ENCODE measurements at regions not wholly inside any gene's neighbourhood (a gene's known extent, or its start where the extent isn't known, plus 50 kb on each side); places are given as distances from the start of the nearest gene placed in this dataset.
A peak's percentile ranks its signal among the peaks of the same experiment; 100 is the strongest.

DNA sequence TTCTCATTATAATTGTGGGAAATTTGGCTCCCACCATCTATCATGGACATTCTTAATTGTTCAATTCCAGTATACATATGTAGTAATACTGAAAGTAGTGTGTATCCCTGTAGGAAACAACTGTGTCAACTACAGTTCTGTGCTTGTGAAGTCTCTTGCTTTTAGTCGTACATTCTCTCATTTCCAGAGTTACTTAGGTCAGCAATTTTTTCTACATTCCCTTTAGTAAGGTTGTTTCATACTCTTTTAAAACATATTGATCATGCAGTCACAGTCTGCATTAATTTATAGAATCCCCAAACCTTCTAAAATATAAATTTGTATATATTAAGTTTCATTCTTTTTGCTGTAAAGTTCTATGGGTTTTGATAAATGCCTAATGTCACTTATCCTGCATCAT is 289.2 kb upstream of the PCDH10 start:
- Histone ChIP-seq H3K9ac (ENCODE audit: low read length) (no peak overlapping the region), H3K4me3 (ENCODE audit: low read depth, low read length, poor library complexity, severe bottlenecking) (no peak overlapping the region), H3F3A (ENCODE audit: insufficient read depth, low read length) (no peaks in the 10 kb centered on the region), H3K9me3 (ENCODE audit: low read length) (no peaks in the 10 kb centered on the region), H4K20me1 (ENCODE audit: insufficient read depth, low read length) (no peaks in the 10 kb centered on the region), H3K36me3 (ENCODE audit: insufficient read depth, low read length) (no peaks in the 10 kb centered on the region), H3K4me2 (ENCODE audit: low read length) (no peak overlapping the region), H2AFZ (ENCODE audit: low read length) (0 out of 2 replicates have a peak overlapping the region, but pooled peaks have one; percentile 37), H3K27ac (ENCODE audit: low read depth, low read length, poor library complexity, severe bottlenecking) (no peak overlapping the region), H3K9me2 (ENCODE audit: low read depth, low read length) (no peaks in the 10 kb centered on the region; the same call in 1 of the 2 replicates), H3K4me1 (ENCODE audit: insufficient read depth, low read length, severe bottlenecking) (peaks cover 3% of the 10 kb centered on the region), H3K27me3 (ENCODE audit: insufficient read depth, low read length) (no peaks in the 10 kb centered on the region), H3K79me2 (ENCODE audit: insufficient read depth, low read length) (no peaks in the 10 kb centered on the region)
- TF ChIP-seq EZH2 (IDR thresholded peaks at IDR 0.05; ENCODE audit: borderline replicate concordance, low read length) = no peak
- TF ChIP-seq, protein P1, sequence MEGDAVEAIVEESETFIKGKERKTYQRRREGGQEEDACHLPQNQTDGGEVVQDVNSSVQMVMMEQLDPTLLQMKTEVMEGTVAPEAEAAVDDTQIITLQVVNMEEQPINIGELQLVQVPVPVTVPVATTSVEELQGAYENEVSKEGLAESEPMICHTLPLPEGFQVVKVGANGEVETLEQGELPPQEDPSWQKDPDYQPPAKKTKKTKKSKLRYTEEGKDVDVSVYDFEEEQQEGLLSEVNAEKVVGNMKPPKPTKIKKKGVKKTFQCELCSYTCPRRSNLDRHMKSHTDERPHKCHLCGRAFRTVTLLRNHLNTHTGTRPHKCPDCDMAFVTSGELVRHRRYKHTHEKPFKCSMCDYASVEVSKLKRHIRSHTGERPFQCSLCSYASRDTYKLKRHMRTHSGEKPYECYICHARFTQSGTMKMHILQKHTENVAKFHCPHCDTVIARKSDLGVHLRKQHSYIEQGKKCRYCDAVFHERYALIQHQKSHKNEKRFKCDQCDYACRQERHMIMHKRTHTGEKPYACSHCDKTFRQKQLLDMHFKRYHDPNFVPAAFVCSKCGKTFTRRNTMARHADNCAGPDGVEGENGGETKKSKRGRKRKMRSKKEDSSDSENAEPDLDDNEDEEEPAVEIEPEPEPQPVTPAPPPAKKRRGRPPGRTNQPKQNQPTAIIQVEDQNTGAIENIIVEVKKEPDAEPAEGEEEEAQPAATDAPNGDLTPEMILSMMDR (IDR thresholded peaks at IDR 0.05; ENCODE audit: low read length) = no peak

DNA sequence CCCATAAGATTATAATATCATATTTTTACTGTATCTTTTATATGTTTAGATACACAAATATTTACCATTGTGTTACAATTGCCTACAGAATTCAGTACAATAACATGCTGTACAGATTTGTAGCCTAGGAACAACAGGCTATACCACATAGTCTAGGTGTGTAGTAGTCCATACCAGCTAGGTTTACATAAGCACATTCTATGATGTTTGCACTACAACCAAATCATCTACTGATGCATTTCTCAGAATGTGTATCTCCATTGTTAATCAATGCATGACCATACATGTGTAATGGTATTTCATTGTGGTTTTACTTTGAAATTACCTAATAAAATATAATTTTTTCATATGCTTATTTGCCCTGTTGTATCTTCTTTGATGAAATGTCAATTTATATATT is 288.1 kb upstream of the PCDH10 start:
- TF ChIP-seq, protein P1 (IDR thresholded peaks at IDR 0.05; ENCODE audit: low read length) = no peak
- no peak for TF ChIP-seq EZH2 (IDR thresholded peaks at IDR 0.05; ENCODE audit: borderline replicate concordance, low read length)
- Histone ChIP-seq H3K9me2 (ENCODE audit: low read depth, low read length) (no peaks in the 10 kb centered on the region; the same call in 1 of the 2 replicates), H3K9me3 (ENCODE audit: low read length) (no peaks in the 10 kb centered on the region), H3K9ac (ENCODE audit: low read length) (no peak overlapping the region), H3K79me2 (ENCODE audit: insufficient read depth, low read length) (no peaks in the 10 kb centered on the region), H3F3A (ENCODE audit: insufficient read depth, low read length) (no peaks in the 10 kb centered on the region), H4K20me1 (ENCODE audit: insufficient read depth, low read length) (no peaks in the 10 kb centered on the region), H3K4me1 (ENCODE audit: insufficient read depth, low read length, severe bottlenecking) (peaks cover 3% of the 10 kb centered on the region), H3K27me3 (ENCODE audit: insufficient read depth, low read length) (no peaks in the 10 kb centered on the region), H3K4me3 (ENCODE audit: low read depth, low read length, poor library complexity, severe bottlenecking) (no peak overlapping the region), H3K36me3 (ENCODE audit: insufficient read depth, low read length) (no peaks in the 10 kb centered on the region), H3K27ac (ENCODE audit: low read depth, low read length, poor library complexity, severe bottlenecking) (no peak overlapping the region), H3K4me2 (ENCODE audit: low read length) (no peak overlapping the region), H2AFZ (ENCODE audit: low read length) (no peak overlapping the region)

DNA sequence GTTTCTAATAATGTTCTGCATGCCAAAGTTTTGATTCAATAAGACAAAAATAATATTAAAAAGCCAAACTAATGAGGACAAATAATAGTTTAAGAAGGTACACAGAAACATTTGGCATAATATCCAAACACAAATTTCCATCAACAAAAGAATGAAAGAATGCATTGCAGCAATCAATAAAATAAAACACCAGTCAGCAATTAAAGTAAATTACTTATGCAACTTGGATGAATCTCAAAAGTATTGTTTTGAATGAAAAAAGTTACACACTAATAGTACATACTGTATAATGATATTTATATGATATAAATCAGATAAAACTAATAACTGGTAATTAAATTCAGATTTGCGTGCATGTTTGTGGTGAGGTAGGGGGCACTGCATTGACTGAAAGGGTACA is 285.5 kb upstream of the PCDH10 start:
- Histone ChIP-seq H3K4me3 (ENCODE audit: low read depth, low read length, poor library complexity, severe bottlenecking) (no peak overlapping the region), H3K27me3 (ENCODE audit: insufficient read depth, low read length) (no peaks in the 10 kb centered on the region), H3K4me2 (ENCODE audit: low read length) (no peak overlapping the region), H3K9ac (ENCODE audit: low read length) (no peak overlapping the region), H3K27ac (ENCODE audit: low read depth, low read length, poor library complexity, severe bottlenecking) (no peak overlapping the region), H2AFZ (ENCODE audit: low read length) (no peak overlapping the region; the same call in 1 of the 2 replicates), H3K36me3 (ENCODE audit: insufficient read depth, low read length) (no peaks in the 10 kb centered on the region), H3K9me2 (ENCODE audit: low read depth, low read length) (no peaks in the 10 kb centered on the region; the same call in 1 of the 2 replicates), H3K79me2 (ENCODE audit: insufficient read depth, low read length) (no peaks in the 10 kb centered on the region), H3K9me3 (ENCODE audit: low read length) (no peaks in the 10 kb centered on the region), H4K20me1 (ENCODE audit: insufficient read depth, low read length) (no peaks in the 10 kb centered on the region), H3F3A (ENCODE audit: insufficient read depth, low read length) (no peaks in the 10 kb centered on the region), H3K4me1 (ENCODE audit: insufficient read depth, low read length, severe bottlenecking) (peaks cover 3% of the 10 kb centered on the region)
- TF ChIP-seq EZH2 (IDR thresholded peaks at IDR 0.05; ENCODE audit: borderline replicate concordance, low read length) = no peak
- TF ChIP-seq, protein P1 (IDR thresholded peaks at IDR 0.05; ENCODE audit: low read length) = no peak
